Trophoblast cell (in vitro differentiated cells and primary cell): ENCODE measurements at regions not wholly inside any gene's neighbourhood (a gene's known extent, or its start where the extent isn't known, plus 50 kb on each side); places are given as distances from the start of the nearest gene placed in this dataset.
"Not testable (repeated sequence)": the region's sequence is repeated elsewhere in the genome, so short reads cannot be mapped to it uniquely, and the experiment has no call there.

ENCODE experiments used
- DNase-seq, 2 donors: peaks; one replicate each; pipeline ENCODE4 v3.0.0-alpha.2; 2016
- H2AFZ ChIP-seq: 2 replicates; pipeline ENCODE4 v1.6.1; 2013; ENCODE audit warnings: low read length, moderate library complexity, mild to moderate bottlenecking; ENCODE audit not compliant: insufficient read depth, poor library complexity
- H2AK5ac ChIP-seq: 2 replicates; pipeline ENCODE4 v1.6.1; 2013; ENCODE audit warnings: mild to moderate bottlenecking, low read length
- H2BK120ac ChIP-seq: 2 replicates; pipeline ENCODE4 v1.6.1; 2013; ENCODE audit warnings: low read length, mild to moderate bottlenecking, moderate library complexity; ENCODE audit not compliant: insufficient read depth, poor library complexity
- H2BK12ac ChIP-seq: 2 replicates; pipeline ENCODE4 v1.6.1; 2013; ENCODE audit warnings: mild to moderate bottlenecking, low read length, moderate library complexity
- H2BK5ac ChIP-seq: 2 replicates; pipeline ENCODE4 v1.6.1; 2013; ENCODE audit warnings: low read length, low read depth, moderate library complexity, mild to moderate bottlenecking; ENCODE audit not compliant: poor library complexity
- H3K14ac ChIP-seq: 2 replicates; pipeline ENCODE4 v1.6.1; 2013; ENCODE audit warnings: mild to moderate bottlenecking, low read length
- H3K18ac ChIP-seq: 2 replicates; pipeline ENCODE4 v1.6.1; 2013; ENCODE audit warnings: mild to moderate bottlenecking, low read length
- H3K23ac ChIP-seq: 2 replicates; pipeline ENCODE4 v1.6.1; 2013; ENCODE audit warnings: low read length
- H3K27ac ChIP-seq: 2 replicates; pipeline ENCODE4 v1.5.1; 2013; ENCODE audit warnings: low read depth, mild to moderate bottlenecking, inconsistent platforms, low read length, moderate library complexity
- H3K27me3 ChIP-seq: 2 replicates; pipeline ENCODE4 v1.6.1; 2013; ENCODE audit warnings: inconsistent platforms, mild to moderate bottlenecking, low read length, moderate library complexity; ENCODE audit not compliant: insufficient read depth
- H3K36me3 ChIP-seq, 2 experiments: 1 replicate in 1 of 2; 2 replicates in 1 of 2; pipeline ENCODE4 v1.6.1; 2013; ENCODE audit warnings: low read length in 2 of 2, mild to moderate bottlenecking in 2 of 2, moderate library complexity in 1 of 2; ENCODE audit not compliant: insufficient read depth in 2 of 2, control insufficient read depth in 1 of 2
- H3K4ac ChIP-seq: 2 replicates; pipeline ENCODE4 v1.6.1; 2013; ENCODE audit warnings: low read depth, mild to moderate bottlenecking, low read length, moderate library complexity
- H3K4me1 ChIP-seq, 2 experiments: 1 replicate in 1 of 2; 2 replicates in 1 of 2; pipeline ENCODE4 v1.6.1; 2013; ENCODE audit warnings: low read length in 2 of 2, mild to moderate bottlenecking in 2 of 2, moderate library complexity in 1 of 2; ENCODE audit not compliant: insufficient read depth in 2 of 2, control insufficient read depth in 1 of 2
- H3K4me2 ChIP-seq: 2 replicates; pipeline ENCODE4 v1.6.1; 2013; ENCODE audit warnings: inconsistent platforms, mild to moderate bottlenecking, low read length, moderate library complexity
- H3K4me3 ChIP-seq: 2 replicates; pipeline ENCODE4 v1.5.1; 2013; ENCODE audit warnings: mild to moderate bottlenecking, low read depth, low read length, inconsistent platforms
- H3K79me1 ChIP-seq: one replicate; pipeline ENCODE4 v1.6.1; 2013; ENCODE audit warnings: low read length
- H3K79me2 ChIP-seq: 2 replicates; pipeline ENCODE4 v1.6.1; 2013; ENCODE audit warnings: low read length, mild to moderate bottlenecking; ENCODE audit not compliant: control insufficient read depth, insufficient read depth, poor library complexity
- H3K9ac ChIP-seq: 2 replicates; pipeline ENCODE4 v1.6.1; 2013; ENCODE audit warnings: mild to moderate bottlenecking, low read length
- H3K9me3 ChIP-seq: 2 replicates; pipeline ENCODE4 v1.6.1; 2013; ENCODE audit warnings: low read depth, mild to moderate bottlenecking, control low read depth, inconsistent platforms, low read length; ENCODE audit not compliant: insufficient read depth
- H4K12ac ChIP-seq: 2 replicates; pipeline ENCODE4 v1.6.1; 2013; ENCODE audit warnings: low read depth, mild to moderate bottlenecking, low read length, moderate library complexity
- H4K8ac ChIP-seq: 2 replicates; pipeline ENCODE4 v1.6.1; 2013; ENCODE audit warnings: low read depth, mild to moderate bottlenecking, low read length, moderate library complexity
- H4K91ac ChIP-seq: one replicate; pipeline ENCODE4 v1.6.1; 2013; ENCODE audit warnings: low read depth, mild to moderate bottlenecking, low read length, moderate library complexity
- WGBS: extraction: QIAGEN DNeasy Blood & Tissue Kit; methylation state at CpG from one replicate; pipeline ENCODE4 v1.1.7; 2013; ENCODE audit warnings: missing lambda C conversion rate; ENCODE audit not compliant: insufficient read length, insufficient coverage; ENCODE audit errors: extremely low coverage; 5-methylcytosine and 5-hydroxymethylcytosine counted together

DNA sequence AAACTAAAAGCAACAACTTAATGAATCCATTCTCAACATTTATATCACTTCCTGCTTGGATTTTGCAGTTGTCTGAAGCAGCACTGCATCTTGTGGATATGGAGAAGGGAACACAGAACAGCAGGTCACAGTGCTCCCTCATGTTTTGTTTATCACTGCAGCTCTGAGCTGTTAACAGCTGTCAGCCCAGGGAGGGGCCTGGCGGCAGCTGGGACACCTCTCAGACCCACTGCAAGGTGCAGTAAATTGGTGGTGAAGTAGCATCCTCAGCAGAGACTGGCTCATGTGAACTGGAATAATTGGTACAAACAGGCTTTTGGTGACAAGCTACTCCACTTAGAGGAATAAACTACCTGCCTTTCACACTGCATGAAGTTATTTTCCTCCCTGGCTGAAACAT is 170.4 kb downstream of the LIG4 start:
- H3K4ac ChIP-seq: no peak overlapping the region
- no peak overlapping the region for H3K27ac ChIP-seq
- no peak overlapping the region for H2AK5ac ChIP-seq
- no peaks in the 10 kb centered on the region for H3K27me3 ChIP-seq
- H3K9me3 ChIP-seq: peaks cover 2% of the 10 kb centered on the region
- H3K14ac ChIP-seq: no peak overlapping the region
- H2AFZ ChIP-seq: no peak overlapping the region
- H4K91ac ChIP-seq: no peak overlapping the region
- H3K79me2 ChIP-seq: no peaks in the 10 kb centered on the region
- no peak overlapping the region for H3K23ac ChIP-seq
- no peaks in the 10 kb centered on the region for H3K4me1 ChIP-seq
- H4K12ac ChIP-seq: no peak overlapping the region
- H3K36me3 ChIP-seq: no peaks in the 10 kb centered on the region
- H3K79me1 ChIP-seq: no peaks in the 10 kb centered on the region
- no peak overlapping the region for H3K18ac ChIP-seq
- no peak overlapping the region for H2BK120ac ChIP-seq
- H3K4me3 ChIP-seq: no peak overlapping the region
- H3K4me2 ChIP-seq: no peak overlapping the region
- H3K9ac ChIP-seq: no peak overlapping the region
- no peak overlapping the region for H2BK12ac ChIP-seq
- WGBS: no CpG with 5 or more reads among the region's 1 CpG
- no peak overlapping the region for H2BK5ac ChIP-seq
- no peak overlapping the region for H4K8ac ChIP-seq
- no peak for DNase-seq

GRCh38 chr13:108042866-108043265 is 172.5 kb downstream of the LIG4 start:
- H3K79me1 ChIP-seq, H4K12ac ChIP-seq, H3K27me3 ChIP-seq, H4K8ac ChIP-seq, H4K91ac ChIP-seq, H3K27ac ChIP-seq, H3K9me3 ChIP-seq, H2AK5ac ChIP-seq, H2BK12ac ChIP-seq, H3K9ac ChIP-seq, H2BK120ac ChIP-seq, DNase-seq, H3K4me1 ChIP-seq, H3K36me3 ChIP-seq, H2AFZ ChIP-seq, H3K79me2 ChIP-seq, H3K18ac ChIP-seq, H3K4ac ChIP-seq, H3K4me2 ChIP-seq, H3K4me3 ChIP-seq, H3K14ac ChIP-seq, H3K23ac ChIP-seq, H2BK5ac ChIP-seq: not testable (repeated sequence)
- WGBS: no CpG with 5 or more reads among the region's 6 CpGs

- Histone ChIP-seq H3K9me3 (no peaks in the 10 kb centered on the region), H3K23ac (no peak overlapping the region), H4K91ac (no peak overlapping the region), H2BK120ac (no peak overlapping the region), H3K4me2 (no peak overlapping the region), H3K14ac (no peak overlapping the region), H2BK12ac (no peak overlapping the region), H2AK5ac (no peak overlapping the region), H3K18ac (no peak overlapping the region), H3K79me2 (no peaks in the 10 kb centered on the region), H2BK5ac (no peak overlapping the region), H4K8ac (no peak overlapping the region), H3K4ac (no peak overlapping the region), H3K4me3 (no peak overlapping the region), H2AFZ (no peak overlapping the region), H3K79me1 (no peaks in the 10 kb centered on the region), H4K12ac (no peak overlapping the region), H3K4me1 (no peaks in the 10 kb centered on the region), H3K27ac (no peak overlapping the region), H3K36me3 (no peaks in the 10 kb centered on the region), H3K27me3 (no peaks in the 10 kb centered on the region), H3K9ac (no peak overlapping the region)
- no peak for DNase-seq
- WGBS: no CpG with 5 or more reads among the region's 1 CpG
These were observed 178.0 kb downstream of the LIG4 start for GRCh38 chr13:108037348-108037747.

DNA sequence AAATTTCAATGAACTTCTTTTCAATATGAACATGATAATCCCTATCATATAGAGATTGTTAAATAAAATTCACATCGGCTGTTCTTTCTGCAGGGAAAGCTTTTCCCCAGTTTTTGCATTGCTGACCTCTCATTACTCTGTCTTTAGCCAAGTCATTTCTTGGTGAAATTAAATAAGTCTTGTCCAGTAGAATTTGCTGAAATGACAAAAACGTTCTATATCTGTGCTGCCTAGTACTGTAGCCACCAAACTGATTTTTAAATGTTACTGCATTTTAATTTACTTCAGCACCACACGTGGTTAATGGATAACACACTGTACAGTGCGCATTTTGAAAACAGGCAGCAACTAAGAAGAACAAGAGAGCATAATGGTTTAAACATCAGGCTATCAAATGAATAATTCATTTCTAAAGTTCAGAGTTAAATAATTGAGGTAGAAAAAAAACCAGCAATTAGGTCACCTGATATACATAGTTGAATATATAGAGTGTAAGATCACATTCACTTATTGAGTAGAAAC is 178.9 kb downstream of the LIG4 start:
- no peak overlapping the region for H3K4me3 ChIP-seq
- H3K14ac ChIP-seq: no peak overlapping the region
- H3K23ac ChIP-seq: no peak overlapping the region
- no peak for DNase-seq
- no peak overlapping the region for H2BK5ac ChIP-seq
- WGBS: no CpG with 5 or more reads among the region's 4 CpGs
- no peak overlapping the region for H4K12ac ChIP-seq
- no peak overlapping the region for H3K9ac ChIP-seq
- H3K9me3 ChIP-seq: no peaks in the 10 kb centered on the region
- no peak overlapping the region for H3K18ac ChIP-seq
- no peak overlapping the region for H2AK5ac ChIP-seq
- H3K36me3 ChIP-seq: no peaks in the 10 kb centered on the region
- no peak overlapping the region for H2BK120ac ChIP-seq
- H2AFZ ChIP-seq: no peak overlapping the region
- H3K4me2 ChIP-seq: no peak overlapping the region
- H3K27me3 ChIP-seq: no peaks in the 10 kb centered on the region
- H4K8ac ChIP-seq: no peak overlapping the region
- no peak overlapping the region for H2BK12ac ChIP-seq
- no peak overlapping the region for H3K4ac ChIP-seq
- no peak overlapping the region for H3K27ac ChIP-seq
- no peaks in the 10 kb centered on the region for H3K79me1 ChIP-seq
- no peaks in the 10 kb centered on the region for H3K79me2 ChIP-seq
- H4K91ac ChIP-seq: no peak overlapping the region
- no peaks in the 10 kb centered on the region for H3K4me1 ChIP-seq
